ENCODE measurements at regions not wholly inside any gene's neighbourhood (a gene's known extent, or its start where the extent isn't known, plus 50 kb on each side); places are given as distances from the start of the nearest gene placed in this dataset.

- DNase-seq (ENCODE audit: low read depth, low spot score), result no peak
These were observed 232.1 kb downstream of the LMO4 start for GRCh38 chr1:87560601-87561360.

- no peak for DNase-seq (ENCODE audit: low read depth, low spot score)
These were observed 234.5 kb downstream of the LMO4 start for GRCh38 chr1:87563211-87563610.

- no peak for DNase-seq (ENCODE audit: low read depth, low spot score)
These were observed 237.2 kb downstream of the LMO4 start for GRCh38 chr1:87565861-87566260.

GRCh38 chr1:87568005-87568404, 239.3 kb downstream of the LMO4 start:
- DNase-seq (ENCODE audit: low read depth, low spot score), result no peak

GRCh38 chr1:87568911-87569310, 240.2 kb downstream of the LMO4 start:
- DNase-seq (ENCODE audit: low read depth, low spot score), result no peak

GRCh38 chr1:87572008-87572407, 243.3 kb downstream of the LMO4 start:
- no peak for DNase-seq (ENCODE audit: low read depth, low spot score)

GRCh38 chr1:87572891-87573290, 244.2 kb downstream of the LMO4 start:
- DNase-seq (ENCODE audit: low read depth, low spot score), result no peak

- DNase-seq (ENCODE audit: low read depth, low spot score), result no peak
These were observed 246.8 kb downstream of the LMO4 start for GRCh38 chr1:87575528-87575927.

GRCh38 chr1:87578464-87578863, 249.8 kb downstream of the LMO4 start:
- DNase-seq (ENCODE audit: low read depth, low spot score), result no peak

- no peak for DNase-seq (ENCODE audit: low read depth, low spot score)
These were observed 254.8 kb downstream of the LMO4 start for GRCh38 chr1:87583459-87583858.

- DNase-seq (ENCODE audit: low read depth, low spot score), result no peak
These were observed 255.9 kb downstream of the LMO4 start for GRCh38 chr1:87584586-87584985.

- no peak for DNase-seq (ENCODE audit: low read depth, low spot score)
These were observed 257.8 kb downstream of the LMO4 start for GRCh38 chr1:87586501-87586900.

- no peak for DNase-seq (ENCODE audit: low read depth, low spot score)
These were observed 259.8 kb downstream of the LMO4 start for GRCh38 chr1:87588495-87588894.

GRCh38 chr1:87591492-87591891, 262.8 kb downstream of the LMO4 start:
- no peak for DNase-seq (ENCODE audit: low read depth, low spot score)

GRCh38 chr1:87592156-87592555, 263.5 kb downstream of the LMO4 start:
- no peak for DNase-seq (ENCODE audit: low read depth, low spot score)

GRCh38 chr1:87594736-87595383, 266.2 kb downstream of the LMO4 start:
- no peak for DNase-seq (ENCODE audit: low read depth, low spot score)

- no peak for DNase-seq (ENCODE audit: low read depth, low spot score)
These were observed 266.7 kb downstream of the LMO4 start for GRCh38 chr1:87595384-87595781.

- peak; percentile 81 for DNase-seq (ENCODE audit: low read depth, low spot score)
These were observed 269.7 kb downstream of the LMO4 start for GRCh38 chr1:87598429-87598828.

- no peak for DNase-seq (ENCODE audit: low read depth, low spot score)
These were observed 270.9 kb downstream of the LMO4 start for GRCh38 chr1:87599569-87599968.

- DNase-seq (ENCODE audit: low read depth, low spot score), result no peak
These were observed 271.6 kb downstream of the LMO4 start for GRCh38 chr1:87600055-87600850.

- no peak for DNase-seq (ENCODE audit: low read depth, low spot score)
These were observed 272.2 kb downstream of the LMO4 start for GRCh38 chr1:87600854-87601253.

- no peak for DNase-seq (ENCODE audit: low read depth, low spot score)
These were observed 274.9 kb downstream of the LMO4 start for GRCh38 chr1:87603626-87604025.

GRCh38 chr1:87612956-87613355, 284.3 kb downstream of the LMO4 start:
- no peak for DNase-seq (ENCODE audit: low read depth, low spot score)
